ENCODE measurements at regions not wholly inside any gene's neighbourhood (a gene's known extent, or its start where the extent isn't known, plus 50 kb on each side); places are given as distances from the start of the nearest gene placed in this dataset.

- CTCF ChIA-PET: no interaction called here
- RAD21 ChIA-PET (ENCODE audit: low non-redundant PET in 1 of 2, low total read pairs in 2 of 2, uncharacterized antibody in 2 of 2, unreplicated experiment in 2 of 2): no interaction called here
Measured at GRCh38 chr7:27387864-27388263, 145.3 kb downstream of the EVX1 start.

More at GRCh38 chr7:27387864-27388263, 145.3 kb downstream of the EVX1 start:
- no TSS peak for BruUV-seq (replicated peaks)
- intact Hi-C loops (cut with micrococcal nuclease): no loop called here
- no peaks in the 10 kb centered on the region for H3K79me2 ChIP-seq (ENCODE audit: insufficient read depth, low read length)
- TF ChIP-seq RAD21 (IDR thresholded peaks at IDR 0.05; ENCODE audit: low read depth) (no peak), SP1 (IDR thresholded peaks at IDR 0.05; ENCODE audit: low read depth) (no peak), CBX3 (IDR thresholded peaks at IDR 0.05; ENCODE audit: low read depth) (no peak), POLR2A (IDR thresholded peaks at IDR 0.05; ENCODE audit: borderline replicate concordance, extremely low read depth, insufficient read depth, insufficient read length) (no peak), JUND (IDR thresholded peaks at IDR 0.05) (no peak), REST (IDR thresholded peaks at IDR 0.05; ENCODE audit: low read depth) (no peak), FOSL1 (IDR thresholded peaks at IDR 0.05; ENCODE audit: low read depth) (no peak), ZFX (IDR thresholded peaks at IDR 0.05) (no peak), POLR2AphosphoS5 (IDR thresholded peaks at IDR 0.05; ENCODE audit: low read depth, low read length) (no peak), EGR1 (IDR thresholded peaks at IDR 0.05; ENCODE audit: low read depth) (no peak), EZH2 (IDR thresholded peaks at IDR 0.05) (no peak), CEBPB (IDR thresholded peaks at IDR 0.05; ENCODE audit: low read depth) (no peak), ZNF274 (IDR thresholded peaks at IDR 0.05; ENCODE audit: low read depth, low read length) (no peak)
- TF ChIP-seq, protein P1, sequence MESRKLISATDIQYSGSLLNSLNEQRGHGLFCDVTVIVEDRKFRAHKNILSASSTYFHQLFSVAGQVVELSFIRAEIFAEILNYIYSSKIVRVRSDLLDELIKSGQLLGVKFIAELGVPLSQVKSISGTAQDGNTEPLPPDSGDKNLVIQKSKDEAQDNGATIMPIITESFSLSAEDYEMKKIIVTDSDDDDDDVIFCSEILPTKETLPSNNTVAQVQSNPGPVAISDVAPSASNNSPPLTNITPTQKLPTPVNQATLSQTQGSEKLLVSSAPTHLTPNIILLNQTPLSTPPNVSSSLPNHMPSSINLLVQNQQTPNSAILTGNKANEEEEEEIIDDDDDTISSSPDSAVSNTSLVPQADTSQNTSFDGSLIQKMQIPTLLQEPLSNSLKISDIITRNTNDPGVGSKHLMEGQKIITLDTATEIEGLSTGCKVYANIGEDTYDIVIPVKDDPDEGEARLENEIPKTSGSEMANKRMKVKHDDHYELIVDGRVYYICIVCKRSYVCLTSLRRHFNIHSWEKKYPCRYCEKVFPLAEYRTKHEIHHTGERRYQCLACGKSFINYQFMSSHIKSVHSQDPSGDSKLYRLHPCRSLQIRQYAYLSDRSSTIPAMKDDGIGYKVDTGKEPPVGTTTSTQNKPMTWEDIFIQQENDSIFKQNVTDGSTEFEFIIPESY (IDR thresholded peaks at IDR 0.05; ENCODE audit: extremely low read depth, insufficient replicate concordance, low read length): no peak
- H3K4me3 ChIP-seq (replicated peaks in 1 of 2; ENCODE audit: low read depth in 1 of 2, low read length in 2 of 2): no peak overlapping the region
- H2AFZ ChIP-seq (ENCODE audit: low read depth, low read length, poor library complexity, severe bottlenecking): no peak overlapping the region
- H3K27me3 ChIP-seq (ENCODE audit: insufficient read depth, low read length): no peaks in the 10 kb centered on the region
- ATAC-seq: no peak
- no peak overlapping the region for H3K27ac ChIP-seq (ENCODE audit: low read depth, low read length)
- H3K4me1 ChIP-seq (ENCODE audit: control insufficient read depth in 1 of 2, insufficient read depth in 2 of 2, low read length in 2 of 2): no peaks in the 10 kb centered on the region
- no peak overlapping the region for H3K4me2 ChIP-seq (ENCODE audit: low read length)
- no peak for DNase-seq (ENCODE audit: low read depth, low spot score)
- POLR2A ChIA-PET: no interaction called here
- no peak overlapping the region for H3K9ac ChIP-seq (ENCODE audit: low read length)
- no peaks in the 10 kb centered on the region for H3K9me2 ChIP-seq (ENCODE audit: insufficient read depth)
- H3K9me3 ChIP-seq (ENCODE audit: control insufficient read depth in 1 of 2, insufficient read depth in 1 of 2, low read depth in 1 of 2, low read length in 2 of 2): no peaks in the 10 kb centered on the region
- no peaks in the 10 kb centered on the region for H3K36me3 ChIP-seq (ENCODE audit: control insufficient read depth in 1 of 2, insufficient read depth in 2 of 2, low read length in 2 of 2)
- H4K20me1 ChIP-seq (ENCODE audit: insufficient read depth): no peaks in the 10 kb centered on the region
